Uterus (tissue), 2 donors: ENCODE measurements at regions not wholly inside any gene's neighbourhood (a gene's known extent, or its start where the extent isn't known, plus 50 kb on each side); places are given as distances from the start of the nearest gene placed in this dataset.

Source experiments
- POLR2A ChIP-seq, 2 donors: fragments of 450-650 bp; IDR thresholded peaks; one replicate each; pipeline ENCODE4 v1.6.1; 2016; ENCODE audit warnings: antibody characterized with exemption in 2 of 2, mild to moderate bottlenecking in 1 of 2, moderate library complexity in 1 of 2
- TF ChIP-seq, protein P1 (sequence below), 4 experiments: fragments of 200-600 bp in 2 of 4; fragments of 450-650 bp in 2 of 4; sonication (generic) in 2 of 4; IDR thresholded peaks; one replicate each; pipeline ENCODE4 v1.5.1; 2016 to 2019; ENCODE audit warnings: antibody characterized with exemption in 4 of 4, mild to moderate bottlenecking in 2 of 4, moderate library complexity in 1 of 4

DNA sequence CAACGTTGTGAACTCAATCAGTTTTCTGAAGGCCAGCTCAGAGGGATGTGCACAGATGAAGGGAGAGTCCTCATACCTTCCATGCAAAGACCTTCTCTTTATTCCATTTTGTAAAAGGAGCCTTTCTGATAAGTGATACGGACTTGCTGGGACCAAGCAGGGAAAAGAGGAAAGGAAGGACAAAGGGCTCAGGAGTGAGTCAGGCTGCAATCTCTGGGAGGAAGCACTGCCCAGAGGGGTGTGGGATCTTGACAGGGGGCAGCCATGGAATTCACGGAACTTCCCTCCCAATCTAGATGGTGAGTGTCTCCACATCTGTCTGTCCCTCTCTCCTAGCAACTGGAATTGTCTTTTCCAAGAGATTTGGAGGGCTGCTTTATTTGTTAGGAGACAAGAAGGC lies 281.4 kb upstream of the CELF4 start:
- TF ChIP-seq, protein P1, sequence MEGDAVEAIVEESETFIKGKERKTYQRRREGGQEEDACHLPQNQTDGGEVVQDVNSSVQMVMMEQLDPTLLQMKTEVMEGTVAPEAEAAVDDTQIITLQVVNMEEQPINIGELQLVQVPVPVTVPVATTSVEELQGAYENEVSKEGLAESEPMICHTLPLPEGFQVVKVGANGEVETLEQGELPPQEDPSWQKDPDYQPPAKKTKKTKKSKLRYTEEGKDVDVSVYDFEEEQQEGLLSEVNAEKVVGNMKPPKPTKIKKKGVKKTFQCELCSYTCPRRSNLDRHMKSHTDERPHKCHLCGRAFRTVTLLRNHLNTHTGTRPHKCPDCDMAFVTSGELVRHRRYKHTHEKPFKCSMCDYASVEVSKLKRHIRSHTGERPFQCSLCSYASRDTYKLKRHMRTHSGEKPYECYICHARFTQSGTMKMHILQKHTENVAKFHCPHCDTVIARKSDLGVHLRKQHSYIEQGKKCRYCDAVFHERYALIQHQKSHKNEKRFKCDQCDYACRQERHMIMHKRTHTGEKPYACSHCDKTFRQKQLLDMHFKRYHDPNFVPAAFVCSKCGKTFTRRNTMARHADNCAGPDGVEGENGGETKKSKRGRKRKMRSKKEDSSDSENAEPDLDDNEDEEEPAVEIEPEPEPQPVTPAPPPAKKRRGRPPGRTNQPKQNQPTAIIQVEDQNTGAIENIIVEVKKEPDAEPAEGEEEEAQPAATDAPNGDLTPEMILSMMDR (IDR thresholded peaks at IDR 0.05), result no peak
- TF ChIP-seq POLR2A (IDR thresholded peaks at IDR 0.05), result no peak
